SH-SY5Y (cell line): ENCODE measurements at regions not wholly inside any gene's neighbourhood (a gene's known extent, or its start where the extent isn't known, plus 50 kb on each side); places are given as distances from the start of the nearest gene placed in this dataset.

ENCODE experiments used
- GATA2 ChIP-seq: IDR thresholded peaks from 2 replicates; pipeline ENCODE4 v1.6.1; 2011; ENCODE audit warnings: mild to moderate bottlenecking, low read depth, low read length
- GATA3 ChIP-seq: IDR thresholded peaks from 2 replicates; pipeline ENCODE4 v1.6.1; 2011; ENCODE audit warnings: low read depth, mild to moderate bottlenecking, low read length, moderate library complexity

DNA sequence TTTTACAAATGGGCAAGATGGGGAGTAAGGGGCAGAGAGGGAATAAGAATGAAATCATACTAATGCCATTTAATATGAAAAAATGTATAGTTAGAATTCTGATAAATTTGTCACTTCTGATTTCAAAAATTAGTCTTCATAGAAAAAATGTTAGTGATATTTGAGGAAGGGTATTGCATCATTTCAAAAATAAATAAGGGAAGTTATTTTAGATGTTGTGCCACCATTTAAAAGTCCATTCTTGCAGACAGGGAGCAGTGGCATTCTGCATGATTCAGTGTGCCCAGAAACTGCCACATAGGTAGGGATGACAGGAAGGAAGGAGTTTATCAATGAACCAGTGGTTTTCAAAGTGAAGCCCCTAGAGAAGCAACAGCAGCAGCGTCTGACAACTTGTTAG lies 674.6 kb downstream of the EPM2A start:
- no peak for TF ChIP-seq GATA2
- no peak for TF ChIP-seq GATA3

DNA sequence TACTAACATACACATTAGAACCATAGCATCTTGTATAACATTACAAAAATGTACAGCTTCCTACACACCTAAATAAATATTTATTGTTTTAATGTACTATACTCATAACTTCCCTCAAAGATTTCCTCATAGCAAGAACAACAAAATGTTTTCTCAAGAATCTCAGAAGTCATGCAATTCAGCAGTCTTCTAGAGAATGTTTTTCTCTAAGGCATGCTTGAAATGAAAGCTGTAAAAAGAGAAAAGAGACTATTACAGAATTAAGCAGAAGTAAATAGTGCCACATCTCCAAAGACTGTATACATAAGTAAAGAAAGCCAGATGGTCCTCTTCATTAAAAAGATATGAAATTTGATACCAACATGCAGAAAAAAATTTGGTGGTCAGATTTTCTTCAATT lies 672.2 kb downstream of the EPM2A start:
- TF ChIP-seq GATA3, result no peak
- no peak for TF ChIP-seq GATA2

DNA sequence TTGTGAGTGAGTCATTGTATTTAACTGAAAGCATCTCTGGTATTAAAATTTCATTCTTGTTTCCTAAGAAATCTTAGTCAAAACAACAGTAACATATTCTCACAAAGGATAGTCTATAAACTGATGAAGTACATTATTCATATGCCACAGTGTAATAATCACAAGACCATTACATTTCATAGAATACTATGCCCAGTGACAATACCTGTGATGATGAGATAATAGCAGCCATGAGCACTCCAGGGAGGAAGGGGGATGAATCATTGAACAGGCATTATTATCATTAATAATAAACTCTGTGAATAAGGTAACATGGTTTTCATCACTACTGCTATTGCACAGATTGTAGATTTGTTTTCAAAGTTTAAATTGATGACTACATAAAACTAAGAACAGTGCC lies 667.9 kb downstream of the EPM2A start:
- TF ChIP-seq GATA2 (no peak), GATA3 (no peak)

DNA sequence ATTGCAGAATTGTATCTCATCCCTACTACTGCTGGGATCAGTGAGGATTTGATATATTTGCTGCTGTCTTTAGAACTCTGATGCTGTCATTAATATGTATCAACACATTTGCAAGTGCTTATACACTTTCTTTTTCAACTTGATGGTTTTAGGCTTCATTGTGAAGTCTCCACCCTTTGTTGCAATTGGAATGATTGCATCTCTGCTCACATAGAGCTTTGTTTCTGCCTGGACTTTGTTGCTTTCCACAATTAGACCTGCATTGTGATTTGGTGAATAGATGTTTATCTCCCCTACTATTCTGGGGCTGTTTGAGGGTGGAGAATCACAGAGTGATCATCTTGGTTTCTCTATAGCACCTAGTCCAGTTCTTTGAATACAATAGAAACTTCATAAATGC lies 666.7 kb downstream of the EPM2A start:
- TF ChIP-seq GATA3 (no peak), GATA2 (0 out of 2 replicates have a peak, but pooled peaks have one; percentile 9)

DNA sequence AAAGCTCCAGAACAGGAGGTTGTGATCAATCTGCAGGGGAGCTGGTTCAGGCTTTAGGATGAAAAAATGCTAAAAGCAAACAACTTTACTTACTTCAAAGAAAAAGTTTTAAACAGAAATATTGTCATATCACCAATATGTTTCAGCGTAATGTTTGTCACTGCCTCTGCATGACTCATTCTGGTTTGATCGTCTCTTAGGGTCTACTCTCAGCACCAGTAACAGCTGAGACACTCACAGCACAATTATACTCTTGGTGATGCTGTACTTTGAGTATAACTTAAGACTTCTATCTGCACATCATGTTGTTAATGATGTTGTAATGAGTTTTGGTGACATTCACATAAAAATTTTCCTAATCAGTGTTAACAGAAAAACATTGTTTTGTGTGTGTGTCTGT lies 665.4 kb downstream of the EPM2A start:
- TF ChIP-seq GATA3 (no peak), GATA2 (no peak)

DNA sequence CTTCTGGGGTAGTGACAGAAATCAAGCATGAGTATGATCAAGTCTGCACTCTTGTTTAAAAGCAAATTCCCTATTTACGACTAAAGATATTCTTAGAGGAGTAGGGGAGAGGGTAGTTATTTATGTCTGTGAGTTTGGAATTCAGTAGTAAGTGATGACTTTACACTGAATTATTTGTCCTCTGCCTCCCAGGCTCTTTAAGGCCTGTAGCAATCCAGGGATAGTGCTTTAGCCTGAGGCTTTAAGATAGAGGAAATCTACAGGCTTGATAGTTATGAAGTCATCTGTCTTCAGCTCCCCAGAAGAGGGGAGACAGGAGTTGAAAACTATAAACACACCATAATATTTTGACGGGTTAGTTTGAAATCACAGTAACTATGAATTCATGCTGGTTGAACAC lies 664.5 kb downstream of the EPM2A start:
- no peak for TF ChIP-seq GATA3
- no peak for TF ChIP-seq GATA2

DNA sequence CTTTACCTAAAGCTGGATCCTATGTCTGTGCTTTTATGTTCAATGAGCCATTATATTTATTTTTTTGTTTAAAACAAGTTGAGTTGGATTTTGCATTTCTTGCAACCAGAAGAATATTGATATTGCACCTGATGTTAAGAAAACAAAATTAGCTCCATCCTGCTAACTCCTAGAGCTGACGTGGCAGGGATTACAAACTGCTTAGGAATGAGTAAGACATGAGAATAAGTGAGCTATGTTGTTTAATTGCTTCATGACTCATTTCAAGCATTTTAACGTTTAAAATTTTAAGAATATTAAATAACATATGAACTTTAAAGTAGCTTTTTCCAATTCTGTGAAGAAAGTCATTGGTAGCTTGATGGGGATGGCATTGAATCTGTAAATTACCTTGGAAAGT lies 663.5 kb downstream of the EPM2A start:
- no peak for TF ChIP-seq GATA3
- no peak for TF ChIP-seq GATA2

DNA sequence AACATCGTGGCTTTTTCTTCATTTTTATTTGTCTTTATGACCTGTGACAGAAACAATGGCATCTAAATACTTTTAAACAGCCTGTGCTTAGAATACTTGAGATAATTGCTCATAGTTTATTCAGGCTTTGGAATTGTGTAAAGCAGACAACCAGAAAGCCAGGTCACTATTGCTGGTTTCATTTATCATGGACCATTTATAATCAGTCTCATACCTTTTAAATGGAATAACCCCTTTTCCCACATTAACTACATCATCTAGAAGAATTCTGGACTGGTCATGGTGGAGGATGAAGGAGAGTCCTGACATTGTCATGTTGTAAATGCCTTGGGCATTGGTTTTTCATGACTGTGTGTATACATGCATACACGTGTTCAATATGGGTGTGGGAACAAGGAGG lies 661.5 kb downstream of the EPM2A start:
- TF ChIP-seq GATA3 (no peak), GATA2 (no peak)

DNA sequence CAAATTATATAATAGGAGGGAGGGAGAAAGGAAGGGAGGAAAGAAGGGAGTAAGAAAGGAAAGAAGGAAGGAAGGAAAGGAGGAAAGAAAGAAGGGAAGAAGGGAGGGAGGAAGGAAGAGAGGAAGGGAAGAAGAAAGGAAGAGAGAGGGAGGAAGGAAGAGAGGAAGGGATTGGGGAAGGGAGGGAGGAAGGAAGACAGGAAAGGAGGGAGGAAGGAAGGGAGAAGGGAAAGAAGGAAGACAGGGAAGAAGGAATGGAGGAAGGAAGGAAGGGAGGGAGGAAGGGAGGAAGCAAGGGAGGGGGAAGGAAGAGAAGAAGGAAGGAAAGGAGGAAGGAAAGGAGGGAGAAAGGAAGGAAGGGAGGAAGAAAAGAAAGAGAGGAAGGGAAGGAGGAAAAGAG lies 660.5 kb downstream of the EPM2A start:
- TF ChIP-seq GATA3 (no peak), GATA2 (no peak)

DNA sequence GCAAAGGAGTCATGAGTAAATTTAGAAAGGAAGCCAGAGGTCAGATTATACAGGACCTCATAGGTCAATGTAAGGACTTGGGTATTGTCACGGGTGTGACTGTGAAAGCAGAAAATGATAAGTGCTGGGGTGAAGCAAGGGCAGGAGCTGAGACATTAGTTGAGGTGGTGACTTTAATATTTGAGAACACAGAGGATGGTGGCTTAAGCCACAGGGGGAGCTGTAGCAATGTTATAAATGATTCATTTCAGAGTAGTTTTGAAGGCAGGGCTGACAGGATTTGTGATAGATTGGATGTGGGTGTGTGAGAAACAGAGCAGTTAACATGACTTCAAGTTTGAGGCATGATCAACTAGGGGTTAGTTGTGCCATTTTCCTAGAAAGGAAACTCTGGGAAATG lies 659.9 kb downstream of the EPM2A start:
- no peak for TF ChIP-seq GATA2
- no peak for TF ChIP-seq GATA3

DNA sequence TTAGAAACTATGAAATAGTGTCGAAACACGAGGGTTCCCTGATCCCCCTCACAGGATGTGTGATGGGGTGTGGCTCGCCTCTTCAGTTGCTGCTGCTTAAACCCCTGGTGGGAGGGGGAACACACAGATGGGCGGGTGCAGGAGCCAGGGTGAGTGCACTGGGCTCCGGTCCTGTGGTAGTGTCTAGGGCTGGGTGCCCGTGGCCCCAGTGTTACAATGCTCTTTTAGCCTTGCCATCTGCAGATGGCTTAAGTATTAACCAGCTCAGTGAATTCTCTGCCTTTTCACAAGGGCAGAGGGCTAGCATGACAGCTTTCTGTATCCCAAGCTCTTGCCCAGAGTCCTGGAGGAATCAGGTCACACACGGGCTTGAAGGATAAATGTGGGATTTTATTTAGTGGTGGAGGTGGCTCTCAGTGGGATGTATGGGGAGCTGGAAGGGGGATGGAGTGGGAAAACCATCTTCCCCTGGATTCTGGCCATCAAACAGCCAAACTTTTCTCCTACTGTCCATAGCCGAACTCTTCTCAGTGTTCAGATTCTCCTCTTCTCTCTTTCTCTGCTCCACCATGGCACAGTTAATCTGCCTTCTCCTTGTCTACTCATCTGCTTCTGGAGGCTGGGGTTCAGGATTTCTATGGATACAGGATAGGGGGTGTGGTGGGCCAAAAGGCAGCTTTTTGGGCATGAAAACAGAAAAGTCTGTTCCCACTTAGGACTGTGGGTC lies 659.0 kb downstream of the EPM2A start:
- TF ChIP-seq GATA3, result no peak
- TF ChIP-seq GATA2, result no peak

DNA sequence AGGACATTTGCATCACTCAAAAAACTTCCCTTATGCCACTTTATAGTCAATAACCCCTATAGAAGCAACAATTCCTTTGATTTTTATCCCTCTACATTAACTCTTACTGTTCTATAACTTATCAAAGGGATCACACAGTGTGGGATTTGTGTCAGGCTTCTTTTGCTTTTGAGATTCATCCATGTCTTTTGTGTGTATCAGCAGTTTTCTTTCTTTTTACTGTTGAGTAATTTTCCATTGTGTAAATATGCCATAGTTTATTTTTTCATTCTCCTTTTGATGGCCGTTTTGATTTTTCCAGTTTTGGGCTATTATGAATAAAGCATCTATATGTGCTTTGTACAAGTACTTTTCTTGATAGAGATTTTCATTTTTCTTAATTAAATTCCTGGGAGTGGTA lies 657.9 kb downstream of the EPM2A start:
- no peak for TF ChIP-seq GATA3
- TF ChIP-seq GATA2, result no peak

DNA sequence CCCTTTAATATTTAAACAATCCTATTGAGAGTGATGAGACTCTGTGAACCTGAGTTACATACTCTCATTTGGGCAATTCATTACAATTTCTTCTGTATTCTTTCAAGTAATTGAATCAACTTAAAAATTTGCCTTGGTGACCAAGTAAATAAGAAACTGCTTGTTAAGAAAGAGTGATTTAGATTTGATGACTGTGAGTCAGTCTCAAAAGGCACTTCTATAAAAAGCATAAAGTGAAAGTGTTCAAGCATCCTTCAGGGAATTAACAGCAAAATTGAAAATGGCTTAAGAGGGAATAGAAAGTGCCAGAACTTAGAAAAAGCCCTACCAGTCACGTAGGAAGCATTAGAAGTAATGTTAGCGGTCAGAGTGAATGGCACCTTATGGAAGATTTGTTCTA lies 654.7 kb downstream of the EPM2A start:
- TF ChIP-seq GATA2, result no peak
- TF ChIP-seq GATA3, result no peak

DNA sequence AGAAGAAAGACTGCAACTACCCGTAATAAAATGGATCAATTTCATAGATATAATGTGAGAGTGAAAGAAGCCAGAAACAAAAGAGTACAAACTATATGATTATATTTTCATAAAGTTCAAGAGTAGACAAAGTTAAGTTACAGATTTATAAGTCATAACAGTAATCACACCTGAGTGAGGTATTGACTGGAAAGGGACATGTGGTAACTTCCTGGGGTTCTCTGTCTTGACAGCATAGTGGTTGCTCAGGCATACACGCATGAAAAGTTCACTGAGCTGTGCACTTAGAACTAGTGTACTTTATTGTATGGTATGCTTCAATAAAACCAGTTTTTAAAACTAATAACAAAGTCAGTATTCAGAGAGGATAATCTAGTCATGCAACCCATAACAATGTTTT lies 653.6 kb downstream of the EPM2A start:
- TF ChIP-seq GATA3 (no peak), GATA2 (no peak)

DNA sequence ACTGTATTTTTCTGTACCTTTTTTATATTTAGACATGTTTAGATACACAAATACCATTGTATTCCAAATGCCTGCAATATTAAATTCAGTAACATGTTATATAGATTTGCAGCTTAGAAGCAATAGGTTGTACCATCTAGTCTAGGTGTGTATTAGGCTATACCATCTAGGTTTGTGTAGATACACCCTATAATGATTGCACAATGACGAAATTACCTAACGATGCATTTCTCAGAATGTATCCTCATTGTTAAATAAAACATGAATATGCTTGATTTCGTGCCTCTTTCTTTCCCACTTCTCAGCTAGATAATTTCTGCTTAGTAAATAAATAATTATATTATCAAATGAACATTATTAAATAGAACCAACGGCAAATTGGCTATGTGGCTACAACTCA lies 653.0 kb downstream of the EPM2A start:
- TF ChIP-seq GATA2 (no peak), GATA3 (no peak)

DNA sequence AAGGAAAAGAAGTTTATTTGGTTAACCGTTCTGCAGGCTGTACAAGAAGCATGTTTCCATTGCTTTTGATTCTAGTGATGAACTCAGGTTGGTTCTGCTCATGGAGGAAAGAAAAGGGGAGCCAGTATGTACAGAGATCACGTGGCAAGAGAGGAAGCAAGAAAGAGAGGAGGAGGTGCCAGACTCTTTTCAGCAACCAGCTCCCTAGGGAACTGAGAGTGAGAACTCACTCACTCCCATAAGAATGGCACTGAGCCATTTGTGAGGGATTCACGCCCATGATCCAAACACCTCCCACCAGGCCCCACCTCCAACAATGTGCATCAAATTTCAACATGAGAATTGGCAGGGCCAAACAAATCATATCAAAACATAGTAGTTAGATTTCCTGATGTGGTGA lies 649.1 kb downstream of the EPM2A start:
- TF ChIP-seq GATA2, result no peak
- no peak for TF ChIP-seq GATA3

DNA sequence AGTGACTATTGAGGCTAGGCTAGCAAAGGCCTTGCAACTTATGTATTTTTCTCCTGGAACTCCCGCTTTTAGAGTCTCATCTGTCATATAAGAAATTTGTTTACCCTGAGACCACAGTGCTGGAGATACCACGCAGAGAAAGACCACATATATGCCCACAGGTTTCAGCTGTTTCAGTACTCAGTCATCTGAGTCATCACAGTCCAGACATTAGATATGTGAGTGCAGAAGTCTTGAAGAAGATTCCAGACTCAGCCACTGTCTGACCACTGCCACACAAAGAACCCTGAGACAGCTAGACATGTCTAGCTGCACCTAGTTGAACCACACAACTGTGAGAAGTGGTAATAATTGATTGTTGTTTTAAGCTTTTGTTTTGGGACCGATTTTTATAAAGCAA lies 648.3 kb downstream of the EPM2A start:
- TF ChIP-seq GATA3 (no peak), GATA2 (no peak)
